SJCRH30 (cell line): ENCODE measurements at regions not wholly inside any gene's neighbourhood (a gene's known extent, or its start where the extent isn't known, plus 50 kb on each side); places are given as distances from the start of the nearest gene placed in this dataset.
A peak's percentile ranks its signal among the peaks of the same experiment; 100 is the strongest.
"Not testable (repeated sequence)": the region's sequence is repeated elsewhere in the genome, so short reads cannot be mapped to it uniquely, and the experiment has no call there.

Experiments used
- DNase-seq, 2 experiments: peaks; one replicate each; pipeline ENCODE4 v3.0.0-alpha.2; 2015 to 2020
- H3K27ac ChIP-seq: fragments of 250-450 bp; sonication (Bioruptor Pico); 2 replicates; pipeline ENCODE4 v1.5.1; 2020; ENCODE audit warnings: mild to moderate bottlenecking, moderate library complexity
- H3K27me3 ChIP-seq: fragments of 250-450 bp; sonication (Bioruptor Pico); 2 replicates; pipeline ENCODE4 v1.5.1; 2020; ENCODE audit warnings: mild to moderate bottlenecking, moderate library complexity
- H3K36me3 ChIP-seq: fragments of 250-450 bp; sonication (Bioruptor Pico); 2 replicates; pipeline ENCODE4 v1.5.1; 2020; ENCODE audit warnings: mild to moderate bottlenecking, moderate library complexity
- H3K4me1 ChIP-seq: fragments of 250-450 bp; sonication (Bioruptor Pico); 2 replicates; pipeline ENCODE4 v1.5.1; 2020; ENCODE audit warnings: mild to moderate bottlenecking, moderate library complexity
- H3K4me3 ChIP-seq: fragments of 250-450 bp; sonication (Bioruptor Pico); 2 replicates; pipeline ENCODE4 v1.5.1; 2020; ENCODE audit warnings: mild to moderate bottlenecking, moderate library complexity
- H3K9me3 ChIP-seq: fragments of 250-450 bp; sonication (Bioruptor Pico); replicated peaks from 2 replicates; pipeline ENCODE4 v1.5.1; 2020; ENCODE audit warnings: mild to moderate bottlenecking, moderate library complexity

DNA sequence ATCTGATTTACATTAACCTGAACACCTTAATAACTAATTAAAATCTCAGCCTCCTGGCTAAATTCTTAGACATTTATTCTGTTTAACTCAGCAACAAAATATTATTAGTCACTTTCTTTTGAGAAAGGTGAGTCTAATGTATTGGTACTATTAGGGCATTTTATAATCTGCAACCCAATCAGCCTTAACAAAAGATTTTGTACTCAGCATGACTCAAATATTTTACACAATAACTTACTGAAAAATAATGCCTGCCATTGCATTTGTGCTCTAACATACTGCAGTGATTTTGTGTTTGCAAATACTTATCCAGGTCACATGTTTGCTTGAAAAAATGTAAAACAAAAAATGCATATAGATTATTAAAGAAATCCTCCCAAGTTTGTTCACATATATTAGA lies 1129.9 kb downstream of the TAF11L14 start:
- Histone ChIP-seq H3K36me3 (no peaks in the 10 kb centered on the region), H3K9me3 (no peaks in the 10 kb centered on the region)
- no peak for DNase-seq

DNA sequence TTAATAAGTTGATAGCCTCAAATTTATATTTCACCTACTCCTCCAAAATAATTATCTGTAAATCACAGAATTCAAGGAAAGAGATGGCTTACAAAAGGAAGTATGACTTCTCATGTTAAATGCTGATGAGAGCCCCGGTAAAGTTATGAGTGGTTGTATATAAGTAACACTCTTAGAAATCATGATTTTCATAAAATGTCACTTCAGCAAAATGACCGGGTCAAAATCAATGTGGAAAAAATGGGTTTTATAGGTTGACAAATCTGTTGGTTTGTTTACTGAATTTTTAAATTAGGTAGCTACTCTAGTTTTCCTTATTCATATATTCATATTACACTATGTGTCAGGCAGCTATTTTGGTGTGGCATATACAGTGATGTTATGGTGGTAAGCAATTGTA lies 1131.0 kb downstream of the TAF11L14 start:
- DNase-seq = no peak
- H3K9me3 ChIP-seq = no peaks in the 10 kb centered on the region
- H3K27me3 ChIP-seq = no peaks in the 10 kb centered on the region
- no peak overlapping the region for H3K4me3 ChIP-seq
- no peaks in the 10 kb centered on the region for H3K4me1 ChIP-seq
- H3K36me3 ChIP-seq = no peaks in the 10 kb centered on the region
- no peak overlapping the region for H3K27ac ChIP-seq

More for the DNA sequence above, 1129.9 kb downstream of the TAF11L14 start:
- Histone ChIP-seq H3K4me3 (no peak overlapping the region), H3K4me1 (no peaks in the 10 kb centered on the region), H3K27me3 (no peaks in the 10 kb centered on the region), H3K27ac (no peak overlapping the region)

DNA sequence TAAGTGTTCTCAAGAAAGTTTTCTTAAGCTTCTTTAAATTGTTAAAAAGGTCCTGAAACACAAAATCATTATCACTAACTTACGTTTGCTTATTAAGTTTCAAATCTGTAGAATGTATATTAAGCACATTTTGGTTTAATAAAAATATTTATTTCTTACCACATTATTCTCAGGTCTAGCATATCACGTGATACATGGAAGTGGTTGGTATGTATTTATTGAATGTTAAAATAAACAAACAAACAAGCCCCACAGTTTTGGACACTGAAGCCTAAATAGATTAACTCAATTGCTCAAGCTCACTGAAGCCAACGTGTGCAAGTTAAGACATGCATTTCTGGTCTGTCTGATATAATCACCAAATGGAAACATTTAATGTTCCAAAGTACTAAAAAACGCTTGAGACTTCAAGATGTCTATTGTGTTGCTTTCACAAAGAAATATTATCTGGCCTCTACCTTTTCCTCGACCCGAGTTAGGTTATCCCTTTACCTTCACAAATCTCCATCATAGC lies 1136.9 kb downstream of the TAF11L14 start:
- no peaks in the 10 kb centered on the region for H3K27me3 ChIP-seq
- DNase-seq = no peak

DNA sequence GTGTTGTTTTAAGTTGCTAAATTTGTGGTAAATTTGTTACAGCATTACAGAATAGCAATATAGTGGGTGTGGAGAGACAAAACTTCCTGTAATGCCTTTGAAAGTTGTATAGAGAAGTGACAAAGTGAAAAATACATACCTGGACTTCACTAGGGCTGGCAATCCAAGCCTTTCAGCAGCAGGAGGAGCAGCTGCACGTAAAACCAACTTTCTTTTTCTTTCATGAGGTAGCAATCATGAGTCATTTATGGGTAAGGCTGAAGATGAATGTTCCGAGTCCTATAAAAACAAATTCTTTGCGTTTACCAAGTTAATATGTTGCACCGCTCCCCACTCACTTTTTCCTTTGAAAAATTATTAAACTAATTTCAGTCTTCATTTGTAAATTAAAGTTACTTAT lies 1138.2 kb downstream of the TAF11L14 start:
- Histone ChIP-seq H3K27me3 (no peaks in the 10 kb centered on the region), H3K27ac (no peak overlapping the region), H3K36me3 (no peaks in the 10 kb centered on the region), H3K9me3 (no peaks in the 10 kb centered on the region), H3K4me1 (no peaks in the 10 kb centered on the region), H3K4me3 (no peak overlapping the region)
- no peak for DNase-seq

More for the DNA sequence above, 1136.9 kb downstream of the TAF11L14 start:
- H3K9me3 ChIP-seq = no peaks in the 10 kb centered on the region
- H3K27ac ChIP-seq = no peak overlapping the region
- H3K4me1 ChIP-seq = no peaks in the 10 kb centered on the region
- no peaks in the 10 kb centered on the region for H3K36me3 ChIP-seq
- no peak overlapping the region for H3K4me3 ChIP-seq

DNA sequence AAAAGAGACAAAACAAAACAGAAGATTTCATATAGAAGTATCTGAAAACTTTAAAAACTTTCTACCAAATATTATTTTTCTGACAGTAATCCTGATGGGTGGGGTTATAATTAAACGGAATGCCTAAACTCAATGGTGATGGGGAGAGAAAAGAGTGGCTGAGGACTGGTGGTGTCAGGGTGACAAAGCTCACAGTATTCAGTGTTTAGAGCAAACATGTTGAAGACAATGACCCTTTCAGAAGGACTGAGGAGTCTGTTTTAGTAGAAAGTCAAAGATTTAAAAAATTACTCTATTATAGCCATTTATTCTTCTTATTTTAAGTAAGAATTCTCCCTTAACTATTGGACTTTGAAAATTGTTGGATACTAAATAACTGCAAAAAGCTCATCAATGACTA lies 1144.0 kb downstream of the TAF11L14 start:
- no peaks in the 10 kb centered on the region for H3K9me3 ChIP-seq
- no peaks in the 10 kb centered on the region for H3K36me3 ChIP-seq
- no peaks in the 10 kb centered on the region for H3K4me1 ChIP-seq
- no peak overlapping the region for H3K4me3 ChIP-seq
- H3K27ac ChIP-seq = no peak overlapping the region
- H3K27me3 ChIP-seq = no peaks in the 10 kb centered on the region
- DNase-seq = no peak

DNA sequence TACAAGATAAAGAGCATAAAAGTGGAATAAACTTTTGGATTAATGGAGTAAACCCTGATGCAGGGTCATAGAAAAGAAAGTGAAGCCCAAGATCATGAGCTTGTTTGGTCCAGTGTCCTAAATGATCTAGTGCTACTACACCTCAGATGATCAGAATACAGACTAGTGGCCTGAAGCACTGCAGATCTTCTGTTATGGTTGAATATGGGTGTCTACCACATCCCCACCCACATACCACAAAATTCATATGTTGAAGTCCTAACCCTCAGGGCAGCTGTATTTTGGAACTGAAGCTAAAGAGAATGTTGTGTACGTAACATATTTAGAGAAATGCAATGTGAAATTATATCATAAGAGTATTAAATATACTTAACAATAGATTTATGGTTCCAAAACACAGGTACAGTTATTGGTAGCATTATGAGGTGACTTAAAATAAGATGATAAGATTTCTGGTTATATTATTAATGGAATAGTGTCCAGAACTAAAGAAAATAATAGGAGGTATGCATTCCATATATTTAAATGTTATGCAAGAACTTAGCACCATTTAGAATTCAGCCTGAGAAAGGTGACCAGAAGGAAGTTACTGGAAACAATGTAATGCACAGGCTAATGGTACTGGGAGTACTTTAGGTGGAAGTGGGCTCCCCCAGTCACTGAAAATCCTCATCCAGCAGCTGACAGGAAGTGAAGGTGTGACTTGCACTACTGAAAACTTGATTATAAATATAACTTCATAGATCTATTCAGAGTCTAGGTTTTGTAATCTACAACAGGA lies 1155.1 kb downstream of the TAF11L14 start:
- Histone ChIP-seq H3K36me3 (no peaks in the 10 kb centered on the region), H3K27me3 (no peaks in the 10 kb centered on the region), H3K4me3 (no peak overlapping the region), H3K9me3 (no peaks in the 10 kb centered on the region), H3K27ac (no peak overlapping the region), H3K4me1 (no peaks in the 10 kb centered on the region)
- DNase-seq = no peak

DNA sequence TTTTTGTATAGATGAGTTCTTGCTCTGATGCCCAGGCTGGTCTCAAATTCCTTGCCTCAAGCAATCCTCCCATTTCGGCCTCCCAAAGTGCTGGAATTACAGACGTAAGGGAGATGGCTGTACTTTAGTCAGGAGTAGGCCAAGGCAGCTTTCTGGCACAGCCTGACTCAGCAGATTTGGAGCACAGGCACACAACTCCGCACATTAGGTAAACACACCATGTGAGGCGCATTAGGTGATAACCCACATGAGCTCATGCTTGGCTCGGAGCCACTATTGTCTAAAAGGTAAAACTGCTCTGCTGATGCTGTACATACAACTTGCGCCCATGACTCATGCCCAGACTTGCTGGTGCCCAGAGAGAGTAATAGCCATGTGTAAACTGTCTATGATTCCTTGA lies 1157.9 kb downstream of the TAF11L14 start:
- no peaks in the 10 kb centered on the region for H3K4me1 ChIP-seq
- no peaks in the 10 kb centered on the region for H3K36me3 ChIP-seq
- no peaks in the 10 kb centered on the region for H3K9me3 ChIP-seq
- H3K4me3 ChIP-seq = no peak overlapping the region
- DNase-seq = peak; percentile 17 to 35
- no peaks in the 10 kb centered on the region for H3K27me3 ChIP-seq
- H3K27ac ChIP-seq = no peak overlapping the region

DNA sequence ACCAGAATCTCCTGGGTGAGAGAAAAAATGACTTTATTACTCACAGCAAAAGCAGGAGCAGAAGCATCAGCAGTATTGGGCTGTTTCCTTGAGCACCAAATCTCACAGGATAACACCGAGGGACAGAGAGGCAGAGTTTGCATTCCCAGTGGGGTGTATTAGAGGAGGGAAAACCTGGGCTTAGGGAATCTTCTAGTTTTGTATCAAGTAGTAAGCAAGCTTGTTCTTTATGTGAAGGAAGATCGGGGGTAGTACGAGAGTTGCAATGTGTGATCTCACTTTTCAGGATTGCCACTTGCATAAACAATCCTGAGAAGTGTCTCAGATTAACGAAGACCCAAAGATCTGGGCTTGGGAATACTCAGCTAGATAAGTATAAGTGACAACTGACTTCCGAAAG lies 1163.0 kb downstream of the TAF11L14 start:
- Histone ChIP-seq H3K36me3 (no peaks in the 10 kb centered on the region), H3K4me1 (no peaks in the 10 kb centered on the region), H3K4me3 (no peak overlapping the region), H3K27ac (no peak overlapping the region), H3K27me3 (no peaks in the 10 kb centered on the region), H3K9me3 (no peaks in the 10 kb centered on the region)
- no peak for DNase-seq

DNA sequence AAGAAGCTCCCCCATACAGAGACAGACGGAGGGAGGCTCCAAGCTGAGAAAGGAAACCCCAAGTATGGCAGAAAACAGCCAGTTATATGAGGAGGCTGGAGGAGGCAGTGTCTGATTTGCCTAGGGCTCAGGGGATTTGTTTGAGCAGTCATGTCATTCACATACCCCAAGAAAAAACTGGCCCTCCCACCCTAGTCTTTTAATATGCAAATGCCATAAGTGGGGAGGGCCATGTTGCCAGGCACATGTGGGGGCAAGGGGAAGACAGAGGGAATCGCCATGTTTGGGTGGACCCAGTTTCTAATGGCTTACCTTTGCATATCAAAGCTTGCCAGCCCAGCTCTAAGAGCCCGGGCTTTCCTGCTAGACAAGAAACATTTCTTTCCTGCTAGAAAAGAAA lies 1163.8 kb downstream of the TAF11L14 start:
- DNase-seq = no peak
- Histone ChIP-seq H3K9me3 (no peaks in the 10 kb centered on the region), H3K27ac (no peak overlapping the region), H3K27me3 (no peaks in the 10 kb centered on the region), H3K36me3 (no peaks in the 10 kb centered on the region), H3K4me3 (no peak overlapping the region), H3K4me1 (no peaks in the 10 kb centered on the region)

DNA sequence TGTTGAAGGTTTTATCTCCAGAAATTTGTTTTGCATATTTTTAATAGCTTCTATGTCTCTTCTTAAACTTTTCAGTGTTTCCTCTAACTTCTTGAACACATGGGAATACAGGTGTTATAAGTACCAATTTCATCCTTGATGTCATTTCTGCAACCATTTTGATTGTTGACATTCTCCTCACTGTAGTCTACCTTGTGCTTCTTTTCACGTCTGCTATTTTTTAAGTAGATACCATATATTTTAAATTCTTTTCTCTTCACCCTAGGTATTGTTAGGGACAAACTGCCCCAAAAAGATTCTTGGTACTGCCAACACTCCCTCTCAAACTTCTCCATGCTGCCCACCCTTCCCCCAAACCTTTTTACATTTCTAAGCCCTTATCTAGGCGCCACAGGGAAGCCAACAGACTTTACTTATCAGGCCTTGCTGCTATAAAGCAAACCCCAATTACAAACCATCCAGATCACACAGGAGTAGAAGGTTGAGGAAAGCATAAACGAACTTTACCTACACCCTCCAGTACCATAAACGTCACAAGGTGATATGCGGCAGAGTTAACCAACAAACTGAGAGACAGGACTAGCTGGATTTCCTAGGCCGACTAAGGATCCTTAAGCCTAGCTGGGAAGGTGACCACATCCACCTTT lies 1165.3 kb downstream of the TAF11L14 start:
- Histone ChIP-seq H3K4me1 (no peaks in the 10 kb centered on the region), H3K36me3 (no peaks in the 10 kb centered on the region), H3K27ac (no peak overlapping the region), H3K4me3 (no peak overlapping the region), H3K9me3 (no peaks in the 10 kb centered on the region), H3K27me3 (no peaks in the 10 kb centered on the region)
- DNase-seq = no peak

DNA sequence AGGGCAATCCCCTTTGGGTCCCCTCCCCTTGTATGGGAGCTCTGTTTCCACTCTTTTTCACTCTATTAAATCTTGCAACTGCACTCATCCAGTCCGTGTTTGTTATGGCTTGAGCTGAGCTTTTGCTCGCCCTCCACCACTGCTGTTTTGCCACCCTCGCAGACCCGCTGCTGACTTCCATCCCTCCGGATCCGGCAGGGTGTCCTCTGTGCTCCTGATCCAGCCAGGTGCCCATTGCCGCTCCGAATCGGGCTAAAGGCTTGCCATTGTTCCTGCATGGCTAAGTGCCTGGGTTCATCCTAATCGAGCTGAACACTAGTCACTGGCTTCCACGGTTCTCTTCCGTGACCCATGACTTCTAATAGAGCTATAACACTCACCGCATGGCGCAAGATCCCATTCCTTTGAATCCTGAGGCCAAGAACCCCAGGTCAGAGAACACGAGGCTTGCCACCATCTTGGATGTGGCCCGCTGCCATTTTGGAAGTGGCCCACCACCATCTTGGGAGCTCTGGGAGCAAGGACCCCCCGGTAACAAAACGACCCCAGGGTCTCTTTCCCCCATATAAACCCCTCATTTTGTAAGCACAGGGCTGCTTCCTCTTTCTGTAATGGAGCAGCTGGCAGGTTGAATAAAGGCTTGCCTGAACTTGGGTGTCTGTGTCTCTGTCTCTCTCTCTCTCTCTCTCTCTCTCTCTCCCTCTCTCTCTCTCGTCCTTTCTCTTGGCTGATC lies 1166.2 kb downstream of the TAF11L14 start:
- Histone ChIP-seq H3K4me3 (no peak overlapping the region), H3K27me3 (no peaks in the 10 kb centered on the region), H3K4me1 (no peaks in the 10 kb centered on the region), H3K9me3 (no peaks in the 10 kb centered on the region), H3K27ac (no peak overlapping the region), H3K36me3 (no peaks in the 10 kb centered on the region)
- no peak for DNase-seq

DNA sequence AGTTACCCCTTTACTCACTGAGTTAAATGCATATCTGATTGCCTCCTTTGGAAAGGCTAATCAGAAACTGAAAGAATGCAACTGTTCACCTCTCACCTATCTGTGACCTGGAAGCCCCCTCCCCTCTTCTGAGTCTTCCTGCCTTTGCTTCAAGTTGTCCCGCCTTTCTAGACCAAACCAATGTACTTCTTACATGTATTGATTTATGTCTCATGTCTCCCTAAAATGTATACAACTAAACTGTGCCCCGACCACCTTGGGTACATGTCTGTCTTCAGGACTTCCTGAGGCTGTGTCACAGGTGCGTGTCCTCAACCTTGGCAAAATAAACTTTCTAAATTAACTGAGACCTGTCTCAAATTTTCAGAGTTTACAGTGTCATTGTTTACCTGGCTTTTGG lies 1167.2 kb downstream of the TAF11L14 start:
- H3K4me3 ChIP-seq, H3K27ac ChIP-seq, H3K9me3 ChIP-seq, H3K36me3 ChIP-seq, H3K4me1 ChIP-seq, H3K27me3 ChIP-seq, DNase-seq: not testable (repeated sequence)

DNA sequence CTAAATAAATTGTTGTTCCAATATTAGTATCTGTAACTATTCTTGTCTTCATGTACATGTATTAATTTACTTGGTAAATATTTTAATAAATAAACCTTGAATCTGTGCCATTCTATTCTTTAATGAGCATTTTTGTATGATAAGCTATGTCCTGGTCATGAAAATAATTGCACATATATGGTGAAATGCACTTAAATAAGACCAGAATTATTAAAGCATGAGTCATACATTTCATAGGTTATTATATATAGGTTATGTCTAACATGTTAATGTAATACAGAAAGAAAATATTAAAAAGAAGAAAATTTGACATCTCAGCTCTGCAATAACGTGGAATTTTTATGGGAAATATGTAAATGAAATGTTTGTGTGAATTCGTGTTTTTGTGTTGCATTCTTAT lies 1168.1 kb downstream of the TAF11L14 start:
- no peak for DNase-seq
- Histone ChIP-seq H3K27ac (no peak overlapping the region), H3K4me3 (no peak overlapping the region), H3K9me3 (no peaks in the 10 kb centered on the region), H3K36me3 (no peaks in the 10 kb centered on the region), H3K27me3 (no peaks in the 10 kb centered on the region), H3K4me1 (no peaks in the 10 kb centered on the region)

DNA sequence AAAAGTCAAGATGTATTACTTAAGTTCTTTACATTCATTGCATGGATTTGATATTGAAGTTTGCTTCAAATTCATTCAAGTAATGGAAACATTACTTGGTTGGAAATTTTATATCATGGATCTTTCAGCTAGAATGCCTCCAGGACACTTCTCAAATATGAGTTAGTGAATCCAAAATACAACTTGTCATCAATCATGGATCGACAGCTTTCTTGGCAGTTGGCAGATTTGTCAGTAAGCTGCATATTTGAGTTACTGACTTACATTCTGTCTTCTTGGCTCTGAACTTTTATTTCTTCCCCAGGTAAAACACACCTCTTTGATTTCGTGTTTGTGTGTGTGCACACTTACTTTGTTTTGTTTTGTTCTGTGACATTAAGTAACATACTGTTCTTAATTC lies 1171.1 kb downstream of the TAF11L14 start:
- Histone ChIP-seq H3K27ac (no peak overlapping the region), H3K36me3 (no peaks in the 10 kb centered on the region), H3K27me3 (no peaks in the 10 kb centered on the region), H3K4me3 (no peak overlapping the region), H3K9me3 (no peaks in the 10 kb centered on the region), H3K4me1 (no peaks in the 10 kb centered on the region)
- DNase-seq = no peak
